Neuronal stem cell (in vitro differentiated cells): ENCODE measurements at regions not wholly inside any gene's neighbourhood (a gene's known extent, or its start where the extent isn't known, plus 50 kb on each side); places are given as distances from the start of the nearest gene placed in this dataset.

Source experiments
- DNase-seq: peaks from one replicate; pipeline ENCODE4 v3.0.0-alpha.2; 2013; ENCODE audit warnings: low spot score
- H2AFZ ChIP-seq: one replicate; pipeline ENCODE4 v1.6.1; 2013; ENCODE audit warnings: mild to moderate bottlenecking, low read length, inconsistent platforms
- H2AK5ac ChIP-seq: 2 replicates; pipeline ENCODE4 v1.6.1; 2013; ENCODE audit warnings: low read depth, mild to moderate bottlenecking, inconsistent platforms, low read length, moderate library complexity, mixed read lengths
- H2BK120ac ChIP-seq: 2 replicates; pipeline ENCODE4 v1.6.1; 2013; ENCODE audit warnings: low read depth, mild to moderate bottlenecking, inconsistent platforms, low read length, moderate library complexity, mixed read lengths
- H2BK12ac ChIP-seq: one replicate; pipeline ENCODE4 v1.6.1; 2013; ENCODE audit warnings: low read length, inconsistent platforms
- H2BK15ac ChIP-seq: 2 replicates; pipeline ENCODE4 v1.6.1; 2013; ENCODE audit warnings: mild to moderate bottlenecking, low read length, inconsistent platforms, mixed read lengths
- H2BK5ac ChIP-seq: one replicate; pipeline ENCODE4 v1.6.1; 2013; ENCODE audit warnings: inconsistent platforms, mild to moderate bottlenecking, low read length, moderate library complexity
- H3K14ac ChIP-seq: one replicate; pipeline ENCODE4 v1.6.1; 2013; ENCODE audit warnings: low read length, inconsistent platforms
- H3K18ac ChIP-seq: 2 replicates; pipeline ENCODE4 v1.6.1; 2013; ENCODE audit warnings: low read length, inconsistent platforms
- H3K23ac ChIP-seq: 2 replicates; pipeline ENCODE4 v1.6.1; 2013; ENCODE audit warnings: low read depth, mild to moderate bottlenecking, mixed read lengths, low read length, inconsistent platforms; ENCODE audit not compliant: poor library complexity
- H3K27ac ChIP-seq: replicated peaks from 3 replicates; pipeline ENCODE4 v1.5.1; 2013; ENCODE audit warnings: low read length, inconsistent platforms
- H3K27me3 ChIP-seq, 3 experiments: 2 replicates each; pipeline ENCODE4 v1.6.1; 2013; ENCODE audit warnings: low read length in 3 of 3, mild to moderate bottlenecking in 2 of 3, inconsistent platforms in 1 of 3, low read depth in 1 of 3, mixed read lengths in 1 of 3, moderate library complexity in 1 of 3; ENCODE audit not compliant: control insufficient read depth in 3 of 3, insufficient read depth in 3 of 3
- H3K36me3 ChIP-seq, 2 donors: replicated peaks in 1 of 2; 2 replicates each; pipeline ENCODE4 v1.6.1; 2013; ENCODE audit warnings: low read length in 2 of 2; ENCODE audit not compliant: control insufficient read depth in 2 of 2, insufficient read depth in 2 of 2
- H3K4ac ChIP-seq: 2 replicates; pipeline ENCODE4 v1.6.1; 2013; ENCODE audit warnings: inconsistent platforms, mild to moderate bottlenecking, low read length, moderate library complexity
- H3K4me1 ChIP-seq, 2 donors: 1 replicate in 1 of 2; 2 replicates in 1 of 2; pipeline ENCODE4 v1.6.1; 2013; ENCODE audit warnings: low read length in 2 of 2, low read depth in 1 of 2; ENCODE audit not compliant: control insufficient read depth in 2 of 2, insufficient read depth in 1 of 2
- H3K4me2 ChIP-seq: one replicate; pipeline ENCODE4 v1.6.1; 2013; ENCODE audit warnings: mild to moderate bottlenecking, low read length, inconsistent platforms; ENCODE audit not compliant: insufficient read depth, poor library complexity, severe bottlenecking
- H3K4me3 ChIP-seq, 2 donors: 2 replicates each; pipeline ENCODE4 v1.5.1; 2013; ENCODE audit warnings: low read length in 2 of 2, mild to moderate bottlenecking in 2 of 2, inconsistent platforms in 1 of 2, moderate library complexity in 1 of 2
- H3K79me1 ChIP-seq: one replicate; pipeline ENCODE4 v1.6.1; 2013; ENCODE audit warnings: low read depth, mild to moderate bottlenecking, inconsistent platforms, low read length, moderate library complexity
- H3K9ac ChIP-seq: one replicate; pipeline ENCODE4 v1.6.1; 2013; ENCODE audit warnings: mild to moderate bottlenecking, low read depth, low read length, inconsistent platforms; ENCODE audit not compliant: poor library complexity
- H3K9me3 ChIP-seq, 2 donors: replicated peaks in 1 of 2; 2 replicates each; pipeline versions ENCODE3 to v1.6.1; 2013; ENCODE audit warnings: low read length in 2 of 2, mild to moderate bottlenecking in 2 of 2, inconsistent platforms in 1 of 2, low read depth in 1 of 2, mixed read lengths in 1 of 2, moderate library complexity in 1 of 2; ENCODE audit not compliant: control insufficient read depth in 2 of 2, insufficient read depth in 1 of 2
- H4K8ac ChIP-seq: one replicate; pipeline ENCODE4 v1.6.1; 2013; ENCODE audit warnings: low read depth, mild to moderate bottlenecking, inconsistent platforms, low read length, moderate library complexity
- H4K91ac ChIP-seq: one replicate; pipeline ENCODE4 v1.6.1; 2013; ENCODE audit warnings: low read length, low read depth, mild to moderate bottlenecking, inconsistent platforms; ENCODE audit not compliant: poor library complexity
- WGBS, 2 donors: extraction: QIAGEN DNeasy Blood & Tissue Kit; methylation state at CpG; one replicate each; pipeline ENCODE4 v1.1.7; 2013; ENCODE audit warnings: missing lambda C conversion rate in 2 of 2, mixed read lengths in 1 of 2; ENCODE audit not compliant: insufficient read length in 2 of 2, insufficient replicate concordance in 1 of 2; ENCODE audit errors: extremely low coverage in 2 of 2; 5-methylcytosine and 5-hydroxymethylcytosine counted together

DNA sequence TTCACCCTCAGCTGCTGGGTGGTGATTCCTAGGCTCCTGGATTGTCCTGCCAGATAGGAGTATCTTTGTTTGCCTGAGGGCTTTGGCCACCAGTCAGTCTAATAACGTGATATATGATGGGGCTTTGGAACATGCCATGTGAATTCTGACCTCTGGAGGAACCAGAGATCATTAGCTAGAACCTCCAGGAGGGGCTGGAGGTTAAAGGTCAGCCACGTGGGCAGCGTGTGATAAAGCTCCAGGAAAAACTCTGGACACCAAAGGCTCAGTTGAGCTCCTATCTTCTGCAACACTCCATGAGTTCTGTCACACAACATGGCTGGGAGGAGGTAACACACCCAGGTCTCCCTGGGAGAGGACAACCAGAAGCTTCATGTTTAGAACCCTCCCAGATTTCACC lies 251.1 kb downstream of the DAD1 start:
- Histone ChIP-seq H3K27ac (no peak overlapping the region), H3K18ac (no peak overlapping the region), H3K14ac (no peak overlapping the region), H3K4ac (no peak overlapping the region), H3K4me3 (no peak overlapping the region), H2BK15ac (no peak overlapping the region), H3K4me2 (no peak overlapping the region), H4K8ac (no peak overlapping the region), H2BK5ac (no peak overlapping the region), H2BK12ac (no peak overlapping the region), H3K9ac (no peak overlapping the region), H3K23ac (no peak overlapping the region), H3K9me3 (no peaks in the 10 kb centered on the region), H4K91ac (no peak overlapping the region), H2AK5ac (no peak overlapping the region), H3K4me1 (peaks cover 0 to 3% of the 10 kb centered on the region in 2 donors), H3K27me3 (peaks cover 0 to 4% (median 0%) of the 10 kb centered on the region in 3 experiments), H2BK120ac (no peak overlapping the region), H3K79me1 (no peaks in the 10 kb centered on the region), H3K36me3 (no peaks in the 10 kb centered on the region), H2AFZ (no peak overlapping the region)
- no peak for DNase-seq
- no CpG with 5 or more reads among the region's 3 CpGs for WGBS, 2 donors

DNA sequence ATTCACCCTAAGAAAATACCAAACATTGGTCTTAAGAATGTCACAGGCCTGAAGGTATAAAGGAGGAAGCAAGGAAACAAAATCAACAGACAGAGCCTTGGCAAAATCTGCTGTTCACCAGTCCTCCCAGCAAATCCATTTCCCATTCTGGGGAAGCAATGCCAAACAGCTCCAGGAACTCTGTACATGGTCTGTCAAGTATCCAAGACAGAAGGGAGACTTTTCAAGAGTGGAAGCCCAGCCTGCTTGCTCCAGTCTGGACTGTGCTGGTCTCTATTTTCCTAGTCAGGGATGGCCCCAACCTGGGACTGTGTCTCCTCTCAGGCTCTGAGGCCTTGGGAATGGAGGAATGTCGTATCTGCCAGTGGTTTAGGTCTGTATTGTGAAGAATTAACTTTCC lies 251.5 kb downstream of the DAD1 start:
- no peak overlapping the region for H3K4me2 ChIP-seq
- H3K4ac ChIP-seq = no peak overlapping the region
- no peak overlapping the region for H2BK5ac ChIP-seq
- peaks cover 0 to 4% (median 0%) of the 10 kb centered on the region in 3 experiments for H3K27me3 ChIP-seq
- H2BK15ac ChIP-seq = no peak overlapping the region
- no peak for DNase-seq
- no peak overlapping the region for H3K27ac ChIP-seq
- WGBS, 2 donors = no CpG with 5 or more reads among the region's 1 CpG
- H3K18ac ChIP-seq = no peak overlapping the region
- no peak overlapping the region for H4K8ac ChIP-seq
- H2AFZ ChIP-seq = no peak overlapping the region
- H3K9me3 ChIP-seq = no peaks in the 10 kb centered on the region
- H2BK120ac ChIP-seq = no peak overlapping the region
- H3K23ac ChIP-seq = no peak overlapping the region
- H3K4me1 ChIP-seq = peaks cover 0 to 3% of the 10 kb centered on the region in 2 donors
- H3K9ac ChIP-seq = no peak overlapping the region
- H3K36me3 ChIP-seq = no peaks in the 10 kb centered on the region
- no peak overlapping the region for H2AK5ac ChIP-seq
- no peak overlapping the region for H4K91ac ChIP-seq
- no peak overlapping the region for H2BK12ac ChIP-seq
- H3K14ac ChIP-seq = no peak overlapping the region
- H3K4me3 ChIP-seq = no peak overlapping the region
- no peaks in the 10 kb centered on the region for H3K79me1 ChIP-seq

DNA sequence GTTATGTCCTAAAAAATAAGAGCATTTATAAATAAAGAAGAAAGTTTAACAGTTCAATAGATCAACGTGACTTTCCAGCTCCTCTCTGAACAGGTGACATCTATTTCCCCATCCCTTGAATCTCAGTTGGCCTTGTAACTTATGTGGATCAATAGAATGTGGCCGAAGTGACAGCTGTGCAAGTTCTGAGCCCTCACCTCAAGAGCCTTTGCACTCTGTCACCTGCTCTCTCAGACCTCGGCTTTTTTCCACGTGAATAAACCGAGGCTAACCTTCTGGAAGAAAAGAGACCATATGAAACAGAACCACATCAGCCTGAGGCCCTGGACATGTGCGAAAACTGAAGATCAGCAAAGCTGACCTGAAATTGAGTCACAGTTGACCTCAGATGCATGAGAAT lies 253.0 kb downstream of the DAD1 start:
- H3K9ac ChIP-seq = no peak overlapping the region
- no peaks in the 10 kb centered on the region for H3K36me3 ChIP-seq
- H2BK12ac ChIP-seq = no peak overlapping the region
- no peak overlapping the region for H2AK5ac ChIP-seq
- no peak overlapping the region for H3K4me2 ChIP-seq
- no peak overlapping the region for H4K8ac ChIP-seq
- H2BK15ac ChIP-seq = no peak overlapping the region
- no peak overlapping the region for H4K91ac ChIP-seq
- no CpG with 5 or more reads among the region's 6 CpGs for WGBS, 2 donors
- H2BK120ac ChIP-seq = no peak overlapping the region
- no peak overlapping the region for H2AFZ ChIP-seq
- no peak overlapping the region for H3K14ac ChIP-seq
- no peak overlapping the region for H3K18ac ChIP-seq
- H3K4ac ChIP-seq = no peak overlapping the region
- H3K9me3 ChIP-seq = no peaks in the 10 kb centered on the region
- no peak overlapping the region for H2BK5ac ChIP-seq
- H3K27me3 ChIP-seq = peaks cover 0 to 4% (median 0%) of the 10 kb centered on the region in 3 experiments
- H3K23ac ChIP-seq = no peak overlapping the region
- H3K27ac ChIP-seq = no peak overlapping the region
- H3K4me3 ChIP-seq = no peak overlapping the region
- peaks cover 0 to 3% of the 10 kb centered on the region in 2 donors for H3K4me1 ChIP-seq
- no peaks in the 10 kb centered on the region for H3K79me1 ChIP-seq
- DNase-seq = no peak

DNA sequence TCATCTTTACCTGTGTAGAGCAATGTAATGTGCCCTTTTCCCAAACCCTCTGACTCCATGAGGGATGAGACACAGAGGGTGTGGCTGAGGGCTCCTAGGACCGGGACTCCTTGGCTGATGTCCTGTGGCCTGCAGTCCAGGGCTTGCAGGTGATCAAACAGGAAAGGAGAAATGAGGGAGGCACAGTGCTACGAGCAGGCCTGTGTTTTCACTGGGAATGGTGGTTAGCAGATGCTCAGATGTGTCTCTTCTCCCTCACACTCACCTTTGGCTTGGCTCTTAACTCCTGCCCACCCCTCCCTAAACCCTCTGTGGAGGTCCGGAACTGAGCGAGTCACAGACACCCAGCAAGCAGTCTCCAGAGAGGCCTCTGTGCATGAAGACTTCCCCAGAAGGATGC lies 254.4 kb downstream of the DAD1 start:
- Histone ChIP-seq H3K27ac (no peak overlapping the region), H2BK15ac (no peak overlapping the region), H3K4me3 (no peak overlapping the region), H3K4ac (no peak overlapping the region), H3K36me3 (no peaks in the 10 kb centered on the region), H4K91ac (no peak overlapping the region), H3K4me1 (peaks cover 0 to 3% of the 10 kb centered on the region in 2 donors), H2AFZ (no peak overlapping the region), H3K18ac (no peak overlapping the region), H3K27me3 (peaks cover 0 to 4% (median 0%) of the 10 kb centered on the region in 3 experiments), H3K4me2 (no peak overlapping the region), H2BK120ac (no peak overlapping the region), H3K23ac (no peak overlapping the region), H3K14ac (no peak overlapping the region), H3K9me3 (peaks cover under 1 to 3% of the 10 kb centered on the region in 2 donors), H3K79me1 (no peaks in the 10 kb centered on the region), H2AK5ac (no peak overlapping the region), H3K9ac (no peak overlapping the region), H2BK12ac (no peak overlapping the region), H4K8ac (peak overlapping the region; percentile 83), H2BK5ac (no peak overlapping the region)
- no peak for DNase-seq
- no CpG with 5 or more reads among the region's 4 CpGs for WGBS, 2 donors
